Mesothelial cell of epicardium (in vitro differentiated cells): ENCODE measurements at regions not wholly inside any gene's neighbourhood (a gene's known extent, or its start where the extent isn't known, plus 50 kb on each side); places are given as distances from the start of the nearest gene placed in this dataset.
"Not testable (repeated sequence)": the region's sequence is repeated elsewhere in the genome, so short reads cannot be mapped to it uniquely, and the experiment has no call there.

Source experiments
- DNase-seq, 2 experiments: peaks; one replicate each; pipeline ENCODE4 v3.0.0; 2021; ENCODE audit warnings: low spot score in 2 of 2; ENCODE audit not compliant: unreplicated experiment in 2 of 2
- H3K27ac Mint-ChIP-seq: 2 replicates; pipeline ENCODE4 v1.8.0; 2021; ENCODE audit warnings: mixed read lengths
- H3K27me3 Mint-ChIP-seq: 2 replicates; pipeline ENCODE4 v1.8.0; 2021; ENCODE audit warnings: low read depth, mixed read lengths
- H3K36me3 Mint-ChIP-seq: 2 replicates; pipeline ENCODE4 v1.8.0; 2021; ENCODE audit warnings: mixed read lengths
- H3K4me1 Mint-ChIP-seq: 2 replicates; pipeline ENCODE4 v1.8.0; 2021; ENCODE audit warnings: mixed read lengths
- H3K4me3 Mint-ChIP-seq: 2 replicates; pipeline ENCODE4 v1.8.0; 2021; ENCODE audit warnings: mild to moderate bottlenecking, moderate library complexity, mixed read lengths
- H3K9me3 Mint-ChIP-seq: 2 replicates; pipeline ENCODE4 v1.8.0; 2021; ENCODE audit warnings: mixed read lengths
- CTCF ChIP-seq: fragments of 200-600 bp; sonication (generic); IDR thresholded peaks from one replicate; pipeline ENCODE4 v1.5.0; 2021; ENCODE audit warnings: antibody characterized with exemption; ENCODE audit not compliant: unreplicated experiment

GRCh38 chr1:208731981-208732821 lies 488.0 kb upstream of the PLXNA2 start:
- peaks cover 16% of the 10 kb centered on the region for H3K27me3 Mint-ChIP-seq
- TF ChIP-seq CTCF = no peak
- no peak overlapping the region for H3K4me3 Mint-ChIP-seq
- H3K27ac Mint-ChIP-seq = no peak overlapping the region
- DNase-seq = no peak
- no peaks in the 10 kb centered on the region for H3K36me3 Mint-ChIP-seq
- no peaks in the 10 kb centered on the region for H3K9me3 Mint-ChIP-seq
- peaks cover 10% of the 10 kb centered on the region for H3K4me1 Mint-ChIP-seq

GRCh38 chr1:208737161-208737560 lies 493.0 kb upstream of the PLXNA2 start:
- no peak overlapping the region for H3K27ac Mint-ChIP-seq
- H3K9me3 Mint-ChIP-seq = peaks cover 12% of the 10 kb centered on the region
- peaks cover 45% of the 10 kb centered on the region for H3K27me3 Mint-ChIP-seq
- DNase-seq = no peak
- no peak overlapping the region for H3K4me3 Mint-ChIP-seq
- peaks cover 3% of the 10 kb centered on the region for H3K36me3 Mint-ChIP-seq
- no peak for TF ChIP-seq CTCF
- H3K4me1 Mint-ChIP-seq = peaks cover 8% of the 10 kb centered on the region

GRCh38 chr1:208737922-208738321 lies 493.7 kb upstream of the PLXNA2 start:
- Mint-ChIP-seq H3K9me3 (peaks cover 12% of the 10 kb centered on the region), H3K27ac (no peak overlapping the region), H3K4me3 (no peak overlapping the region), H3K36me3 (peaks cover 3% of the 10 kb centered on the region), H3K4me1 (peaks cover 2% of the 10 kb centered on the region), H3K27me3 (peaks cover 41% of the 10 kb centered on the region)
- no peak for TF ChIP-seq CTCF
- DNase-seq = no peak

- Mint-ChIP-seq H3K9me3 (peaks cover 12% of the 10 kb centered on the region), H3K27me3 (peaks cover 36% of the 10 kb centered on the region)
- H3K4me1 Mint-ChIP-seq, H3K4me3 Mint-ChIP-seq, DNase-seq, H3K36me3 Mint-ChIP-seq, H3K27ac Mint-ChIP-seq: not testable (repeated sequence)
These were observed 495.5 kb upstream of the PLXNA2 start for GRCh38 chr1:208739636-208740035.

GRCh38 chr1:208741296-208741695 lies 497.1 kb upstream of the PLXNA2 start:
- no peak for DNase-seq
- H3K4me1 Mint-ChIP-seq = no peaks in the 10 kb centered on the region
- H3K36me3 Mint-ChIP-seq = peaks cover 3% of the 10 kb centered on the region
- peaks cover 37% of the 10 kb centered on the region for H3K27me3 Mint-ChIP-seq
- no peak overlapping the region for H3K4me3 Mint-ChIP-seq
- no peak for TF ChIP-seq CTCF
- H3K9me3 Mint-ChIP-seq = peaks cover 12% of the 10 kb centered on the region
- no peak overlapping the region for H3K27ac Mint-ChIP-seq

GRCh38 chr1:208743361-208743760 lies 499.2 kb upstream of the PLXNA2 start:
- no peak for TF ChIP-seq CTCF
- H3K4me1 Mint-ChIP-seq = peaks cover 12% of the 10 kb centered on the region

More at GRCh38 chr1:208743361-208743760, 499.2 kb upstream of the PLXNA2 start:
- no peak for DNase-seq
- H3K9me3 Mint-ChIP-seq = peaks cover 14% of the 10 kb centered on the region
- H3K36me3 Mint-ChIP-seq = peaks cover 2% of the 10 kb centered on the region
- H3K27ac Mint-ChIP-seq = no peak overlapping the region
- H3K4me3 Mint-ChIP-seq = no peak overlapping the region
- H3K27me3 Mint-ChIP-seq = peaks cover 30% of the 10 kb centered on the region
